OCI-LY7 (cell line): ENCODE measurements at regions not wholly inside any gene's neighbourhood (a gene's known extent, or its start where the extent isn't known, plus 50 kb on each side); places are given as distances from the start of the nearest gene placed in this dataset.
A peak's percentile ranks its signal among the peaks of the same experiment; 100 is the strongest.

Source experiments
- BruUV-seq: library from RNA; stranded (reverse); fragments of 400-500 nt; replicated peaks from 2 replicates; lab custom pipeline; 2021; lab: Mats Ljungman, UMichigan
- CTCF ChIA-PET: fragments of 300-600 bp; sonication (Branson Sonifier 250); formaldehyde crosslinking; loops from one replicate; lab custom pipeline; 2022; ENCODE audit warnings: antibody characterized with exemption; ENCODE audit not compliant: unreplicated experiment; lab: Charles Lee
- POLR2A ChIA-PET: fragments of 300-600 bp; sonication (Branson Sonifier 250); formaldehyde crosslinking; loops from one replicate; lab custom pipeline; 2022; ENCODE audit warnings: antibody characterized with exemption; lab: Charles Lee
- DNase-seq: peaks from one replicate; pipeline ENCODE4 v3.0.0-alpha.2; 2015; ENCODE audit warnings: low spot score
- H2AFZ ChIP-seq: fragments of 200-600 bp; sonication (generic), shearing (Covaris generic); 2 replicates; pipeline ENCODE4 v1.6.1; 2014; ENCODE audit warnings: mild to moderate bottlenecking, antibody characterized with exemption, low read length, moderate library complexity
- H3K27ac ChIP-seq: fragments of 200-600 bp; sonication (generic); 2 replicates; pipeline ENCODE4 v1.5.1; 2014; ENCODE audit warnings: mixed run types, low read depth, mild to moderate bottlenecking, moderate library complexity, low read length, inconsistent platforms; ENCODE audit not compliant: poor library complexity, severe bottlenecking
- H3K36me3 ChIP-seq: fragments of 200-600 bp; sonication (generic); 2 replicates; pipeline ENCODE4 v1.6.1; 2014; ENCODE audit warnings: mild to moderate bottlenecking, antibody characterized with exemption, low read length, moderate library complexity, mixed read lengths; ENCODE audit not compliant: insufficient read depth
- H3K4me1 ChIP-seq: fragments of 200-600 bp; sonication (generic); 2 replicates; pipeline ENCODE4 v1.5.1; 2014; ENCODE audit warnings: mild to moderate bottlenecking, low read length; ENCODE audit not compliant: insufficient read depth, poor library complexity, severe bottlenecking
- H3K4me2 ChIP-seq: fragments of 200-600 bp; sonication (generic); 2 replicates; pipeline ENCODE4 v1.6.1; 2014; ENCODE audit warnings: mild to moderate bottlenecking, low read length
- H3K4me3 ChIP-seq: fragments of 200-600 bp; sonication (generic); 2 replicates; pipeline ENCODE4 v1.5.1; 2014; ENCODE audit warnings: mild to moderate bottlenecking, low read depth, low read length; ENCODE audit not compliant: poor library complexity, severe bottlenecking
- H3K79me2 ChIP-seq: fragments of 200-600 bp; sonication (generic); 2 replicates; pipeline ENCODE4 v1.6.1; 2016; ENCODE audit warnings: low read depth, mild to moderate bottlenecking, low read length, moderate library complexity, mixed read lengths; ENCODE audit not compliant: insufficient read depth
- H3K9me2 ChIP-seq: fragments of 200-600 bp; sonication (generic); 2 replicates; pipeline ENCODE4 v1.6.1; 2016; ENCODE audit warnings: mild to moderate bottlenecking, low read length, mixed read lengths; ENCODE audit not compliant: insufficient read depth
- H3K9me3 ChIP-seq: fragments of 200-600 bp; sonication (generic); 2 replicates; pipeline ENCODE4 v1.6.1; 2014; ENCODE audit warnings: mild to moderate bottlenecking, mixed run types, low read length, mixed read lengths
- H4K20me1 ChIP-seq: fragments of 200-600 bp; sonication (generic); 2 replicates; pipeline ENCODE4 v1.6.1; 2014; ENCODE audit warnings: mild to moderate bottlenecking, antibody characterized with exemption, low read length, moderate library complexity, mixed read lengths; ENCODE audit not compliant: insufficient read depth
- EZH2phosphoT487 ChIP-seq: fragments of 200-600 bp; sonication (generic); IDR thresholded peaks from 2 replicates; pipeline ENCODE4 v1.6.1; 2018; ENCODE audit warnings: low read depth, borderline replicate concordance, mild to moderate bottlenecking, mixed run types, antibody characterized with exemption, low read length, moderate library complexity, mixed read lengths
- intact Hi-C: fragments of 100-400 bp; cut with micrococcal nuclease; formaldehyde crosslinking; loops from one replicate; pipeline ENCODE4 v1.10.0; 2022; ENCODE audit not compliant: unreplicated experiment
- TF ChIP-seq, protein P1 (sequence below): fragments of 200-600 bp; sonication (generic); conservative IDR thresholded peaks from 2 replicates; pipeline ENCODE4 v1.5.1; 2014; ENCODE audit warnings: mild to moderate bottlenecking, antibody characterized with exemption, low read length, moderate library complexity, mixed read lengths

DNA sequence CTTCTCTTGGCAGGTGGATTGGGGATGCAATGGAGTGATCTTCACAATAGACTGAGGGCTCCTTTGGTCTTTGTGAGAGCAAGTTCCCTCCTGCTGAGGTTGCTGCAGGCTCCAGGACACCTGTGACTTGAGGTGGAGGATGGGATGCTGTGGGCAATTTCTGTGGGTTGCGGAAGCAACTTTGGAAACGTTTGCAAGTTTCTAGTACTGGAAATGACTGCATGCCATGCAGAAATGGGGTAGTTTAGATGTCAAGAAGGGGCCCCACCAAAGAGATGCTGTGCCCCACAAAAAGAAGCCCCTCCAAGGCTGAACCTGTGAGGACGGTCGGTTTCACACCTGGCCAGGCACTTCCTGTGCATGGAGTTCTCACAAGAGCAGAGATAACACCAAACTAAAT, 80.4 kb upstream of the XCR1 start:
- CTCF ChIA-PET: no interaction called here
- POLR2A ChIA-PET: no interaction called here
- TF ChIP-seq EZH2phosphoT487: no peak
- TF ChIP-seq, protein P1, sequence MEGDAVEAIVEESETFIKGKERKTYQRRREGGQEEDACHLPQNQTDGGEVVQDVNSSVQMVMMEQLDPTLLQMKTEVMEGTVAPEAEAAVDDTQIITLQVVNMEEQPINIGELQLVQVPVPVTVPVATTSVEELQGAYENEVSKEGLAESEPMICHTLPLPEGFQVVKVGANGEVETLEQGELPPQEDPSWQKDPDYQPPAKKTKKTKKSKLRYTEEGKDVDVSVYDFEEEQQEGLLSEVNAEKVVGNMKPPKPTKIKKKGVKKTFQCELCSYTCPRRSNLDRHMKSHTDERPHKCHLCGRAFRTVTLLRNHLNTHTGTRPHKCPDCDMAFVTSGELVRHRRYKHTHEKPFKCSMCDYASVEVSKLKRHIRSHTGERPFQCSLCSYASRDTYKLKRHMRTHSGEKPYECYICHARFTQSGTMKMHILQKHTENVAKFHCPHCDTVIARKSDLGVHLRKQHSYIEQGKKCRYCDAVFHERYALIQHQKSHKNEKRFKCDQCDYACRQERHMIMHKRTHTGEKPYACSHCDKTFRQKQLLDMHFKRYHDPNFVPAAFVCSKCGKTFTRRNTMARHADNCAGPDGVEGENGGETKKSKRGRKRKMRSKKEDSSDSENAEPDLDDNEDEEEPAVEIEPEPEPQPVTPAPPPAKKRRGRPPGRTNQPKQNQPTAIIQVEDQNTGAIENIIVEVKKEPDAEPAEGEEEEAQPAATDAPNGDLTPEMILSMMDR: no peak
- BruUV-seq: no TSS peak
- Histone ChIP-seq H3K4me1 (peaks cover 8% of the 10 kb centered on the region), H3K79me2 (no peaks in the 10 kb centered on the region), H3K36me3 (no peaks in the 10 kb centered on the region), H2AFZ (no peak overlapping the region), H3K27ac (no peak overlapping the region), H4K20me1 (no peaks in the 10 kb centered on the region), H3K9me2 (no peaks in the 10 kb centered on the region), H3K4me2 (no peak overlapping the region), H3K9me3 (no peaks in the 10 kb centered on the region), H3K4me3 (no peak overlapping the region)
- intact Hi-C loops: no loop called here
- DNase-seq: no peak

- BruUV-seq: no TSS peak
- Histone ChIP-seq H3K4me2 (0 out of 2 replicates have a peak overlapping the region, but pooled peaks have one; percentile 1), H3K36me3 (no peaks in the 10 kb centered on the region), H3K27ac (no peak overlapping the region), H3K9me2 (no peaks in the 10 kb centered on the region), H3K4me1 (peaks cover 8% of the 10 kb centered on the region), H3K4me3 (no peak overlapping the region), H3K79me2 (no peaks in the 10 kb centered on the region), H2AFZ (no peak overlapping the region), H4K20me1 (no peaks in the 10 kb centered on the region), H3K9me3 (peaks cover 5% of the 10 kb centered on the region; the same call in 1 of the 2 replicates)
- intact Hi-C loops: no loop called here
- POLR2A ChIA-PET: interaction anchor here (0.6 kb wide), 1 partner anchor 325 kb away, joined by 3 read pairs; no protein-coding TSS in a partner anchor
- CTCF ChIA-PET: no interaction called here
- peak; percentile 25 for DNase-seq
- TF ChIP-seq, protein P1: no peak
- TF ChIP-seq EZH2phosphoT487: no peak
Measured at GRCh38 chr3:46105306-46105919, 78.1 kb upstream of the XCR1 start.

DNA sequence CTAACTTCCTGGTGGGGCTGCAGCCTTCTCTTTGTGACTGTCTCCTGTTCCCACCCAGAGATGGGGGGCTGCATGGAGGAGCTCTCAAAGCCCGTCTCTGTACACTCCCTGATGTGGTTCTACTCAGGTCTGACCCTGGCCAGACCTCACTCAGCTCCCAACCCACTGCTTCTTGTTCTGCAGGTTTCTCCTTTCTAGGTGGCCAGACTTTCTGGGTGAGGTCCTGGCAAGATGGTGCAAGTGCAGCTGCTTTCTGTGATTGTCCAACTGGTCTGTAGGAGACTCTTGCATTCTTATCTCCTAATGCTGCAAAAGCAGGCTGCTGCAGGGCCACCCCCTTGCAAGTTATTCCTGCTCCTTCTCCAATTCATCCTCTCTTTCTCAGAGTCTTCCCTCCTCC, 77.4 kb upstream of the XCR1 start:
- H3K4me3 ChIP-seq: no peak overlapping the region
- CTCF ChIA-PET: no interaction called here
- H3K9me2 ChIP-seq: no peaks in the 10 kb centered on the region
- DNase-seq: no peak
- H4K20me1 ChIP-seq: no peaks in the 10 kb centered on the region
- H3K79me2 ChIP-seq: no peaks in the 10 kb centered on the region
- no peaks in the 10 kb centered on the region for H3K36me3 ChIP-seq
- TF ChIP-seq EZH2phosphoT487: no peak
- TF ChIP-seq, protein P1: no peak
- BruUV-seq: no TSS peak
- H3K27ac ChIP-seq: no peak overlapping the region
- H2AFZ ChIP-seq: no peak overlapping the region
- POLR2A ChIA-PET: interaction anchor here (0.6 kb wide), 1 partner anchor 21 kb away, joined by 3 read pairs; no protein-coding TSS in a partner anchor
- H3K4me2 ChIP-seq: no peak overlapping the region
- intact Hi-C loops: no loop called here
- H3K9me3 ChIP-seq: peaks cover 5% of the 10 kb centered on the region; the same call in 1 of the 2 replicates
- H3K4me1 ChIP-seq: peaks cover 8% of the 10 kb centered on the region
